H9 (cell line): ENCODE measurements at regions not wholly inside any gene's neighbourhood (a gene's known extent, or its start where the extent isn't known, plus 50 kb on each side); places are given as distances from the start of the nearest gene placed in this dataset.

Experiments
- DNase-seq: peaks from one replicate; pipeline ENCODE4 v3.0.0-alpha.2; 2017
- H2AFZ ChIP-seq: one replicate; pipeline ENCODE4 v1.6.1; 2013; ENCODE audit warnings: mild to moderate bottlenecking, low read length, control low read depth, moderate library complexity
- H2AK5ac ChIP-seq: 2 replicates; pipeline ENCODE4 v1.6.1; 2013; ENCODE audit warnings: low read length, control low read depth, mixed read lengths; ENCODE audit not compliant: insufficient read length
- H2BK120ac ChIP-seq: one replicate; pipeline ENCODE4 v1.6.1; 2013; ENCODE audit warnings: low read depth, mild to moderate bottlenecking, low read length, control low read depth, inconsistent platforms; ENCODE audit not compliant: poor library complexity, severe bottlenecking
- H2BK12ac ChIP-seq: 2 replicates; pipeline ENCODE4 v1.6.1; 2013; ENCODE audit warnings: low read length, control low read depth, mixed read lengths, low read depth; ENCODE audit not compliant: insufficient read length
- H2BK15ac ChIP-seq: 2 replicates; pipeline ENCODE4 v1.6.1; 2013; ENCODE audit warnings: low read depth, low read length, control low read depth
- H2BK20ac ChIP-seq: one replicate; pipeline ENCODE4 v1.6.1; 2013; ENCODE audit warnings: low read depth, mild to moderate bottlenecking, low read length, control low read depth, inconsistent platforms; ENCODE audit not compliant: poor library complexity, severe bottlenecking
- H2BK5ac ChIP-seq: 2 replicates; pipeline ENCODE4 v1.6.1; 2013; ENCODE audit warnings: low read length, control low read depth, mixed read lengths; ENCODE audit not compliant: insufficient read length
- H3K14ac ChIP-seq: 2 replicates; pipeline ENCODE4 v1.6.1; 2013; ENCODE audit warnings: low read length, control low read depth; ENCODE audit not compliant: insufficient read depth
- H3K18ac ChIP-seq: 2 replicates; pipeline ENCODE4 v1.6.1; 2013; ENCODE audit warnings: low read depth, mild to moderate bottlenecking, mixed read lengths, low read length, control low read depth; ENCODE audit not compliant: insufficient read length
- H3K23ac ChIP-seq: 2 replicates; pipeline ENCODE4 v1.6.1; 2013; ENCODE audit warnings: low read length, control low read depth, mixed read lengths, low read depth; ENCODE audit not compliant: insufficient read length
- H3K23me2 ChIP-seq: 2 replicates; pipeline ENCODE4 v1.6.1; 2013; ENCODE audit warnings: low read depth, mild to moderate bottlenecking, mixed read lengths, low read length, control low read depth; ENCODE audit not compliant: insufficient read length, poor library complexity, severe bottlenecking
- H3K27ac ChIP-seq: 2 replicates; pipeline ENCODE4 v1.5.1; 2013; ENCODE audit warnings: low read length, control low read depth, mixed read lengths, low read depth; ENCODE audit not compliant: insufficient read length
- H3K27me3 ChIP-seq: 2 replicates; pipeline ENCODE4 v1.6.1; 2013; ENCODE audit warnings: low read length, control low read depth, inconsistent platforms; ENCODE audit not compliant: insufficient read depth
- H3K4ac ChIP-seq: 2 replicates; pipeline ENCODE4 v1.6.1; 2013; ENCODE audit warnings: low read depth, mild to moderate bottlenecking, control low read depth, inconsistent platforms, low read length, moderate library complexity
- H3K4me1 ChIP-seq: 2 replicates; pipeline ENCODE4 v1.6.1; 2013; ENCODE audit warnings: low read length, control low read depth, inconsistent platforms; ENCODE audit not compliant: insufficient read depth
- H3K4me2 ChIP-seq: 2 replicates; pipeline ENCODE4 v1.6.1; 2013; ENCODE audit warnings: low read length, control low read depth, mixed read lengths; ENCODE audit not compliant: insufficient read length, insufficient read depth
- H3K56ac ChIP-seq: 2 replicates; pipeline ENCODE4 v1.6.1; 2013; ENCODE audit warnings: low read depth, mild to moderate bottlenecking, mixed read lengths, low read length, control low read depth; ENCODE audit not compliant: insufficient read length
- H3K79me1 ChIP-seq: 2 replicates; pipeline ENCODE4 v1.6.1; 2013; ENCODE audit warnings: low read depth, mild to moderate bottlenecking, moderate library complexity, low read length, control low read depth, inconsistent platforms; ENCODE audit not compliant: insufficient read depth, poor library complexity, severe bottlenecking
- H3K79me2 ChIP-seq: 2 replicates; pipeline ENCODE4 v1.6.1; 2013; ENCODE audit warnings: low read length, control low read depth, inconsistent platforms; ENCODE audit not compliant: insufficient read depth
- H3K9ac ChIP-seq: 2 replicates; pipeline ENCODE4 v1.6.1; 2013; ENCODE audit warnings: low read length, control low read depth, mixed read lengths; ENCODE audit not compliant: insufficient read length; ENCODE audit errors: extremely low read depth
- H3K9me3 ChIP-seq: one replicate; pipeline ENCODE4 v1.6.1; 2013; ENCODE audit warnings: low read depth, low read length, inconsistent platforms; ENCODE audit not compliant: control insufficient read depth
- H3T11ph ChIP-seq: one replicate; pipeline ENCODE4 v1.6.1; 2013; ENCODE audit warnings: mild to moderate bottlenecking, low read length, control low read depth, inconsistent platforms
- H4K20me1 ChIP-seq: one replicate; pipeline ENCODE4 v1.6.1; 2013; ENCODE audit not compliant: control insufficient read depth, insufficient read length, insufficient read depth
- H4K5ac ChIP-seq: 2 replicates; pipeline ENCODE4 v1.6.1; 2013; ENCODE audit warnings: low read depth, mild to moderate bottlenecking, mixed read lengths, low read length, control low read depth; ENCODE audit not compliant: insufficient read length
- H4K8ac ChIP-seq: replicated peaks from 2 replicates; pipeline ENCODE4 v1.6.1; 2013; ENCODE audit warnings: low read length, control low read depth, mixed read lengths, low read depth; ENCODE audit not compliant: insufficient read length
- H4K91ac ChIP-seq: 2 replicates; pipeline ENCODE4 v1.6.1; 2013; ENCODE audit warnings: low read depth, mild to moderate bottlenecking, moderate library complexity, mixed read lengths, low read length, control low read depth; ENCODE audit not compliant: insufficient read length
- H3K27ac Mint-ChIP-seq, 3 experiments: 2 replicates in 2 of 3; 3 replicates in 1 of 3; pipeline ENCODE4 v1.8.0; 2020 to 2021; ENCODE audit warnings: mixed read lengths in 3 of 3, mild to moderate bottlenecking in 1 of 3, moderate library complexity in 1 of 3
- H3K27me3 Mint-ChIP-seq: 2 replicates; pipeline ENCODE4 v1.8.0; 2021; ENCODE audit warnings: low read depth, mild to moderate bottlenecking, moderate library complexity, mixed read lengths
- H3K36me3 Mint-ChIP-seq, 3 experiments: 2 replicates in 2 of 3; 3 replicates in 1 of 3; pipeline ENCODE4 v1.8.0; 2020 to 2021; ENCODE audit warnings: low read depth in 3 of 3, mixed read lengths in 3 of 3; ENCODE audit not compliant: insufficient read depth in 1 of 3
- H3K4me1 Mint-ChIP-seq, 2 experiments: 2 replicates each; pipeline ENCODE4 v1.8.0; 2020; ENCODE audit warnings: mixed read lengths in 2 of 2
- H3K4me3 Mint-ChIP-seq, 2 experiments: 2 replicates in 1 of 2; 3 replicates in 1 of 2; pipeline ENCODE4 v1.8.0; 2020 to 2021; ENCODE audit warnings: mild to moderate bottlenecking in 2 of 2, mixed read lengths in 2 of 2, moderate library complexity in 1 of 2
- H3K9me3 Mint-ChIP-seq, 2 experiments: 2 replicates in 1 of 2; 3 replicates in 1 of 2; pipeline ENCODE4 v1.8.0; 2020; ENCODE audit warnings: mild to moderate bottlenecking in 2 of 2, mixed read lengths in 2 of 2, moderate library complexity in 1 of 2
- WGBS: extraction: QIAGEN DNeasy Blood & Tissue Kit; methylation state at CpG from one replicate; pipeline ENCODE4 v1.1.7; 2013; ENCODE audit warnings: missing lambda C conversion rate, low lambda C conversion rate, mixed read lengths; ENCODE audit not compliant: insufficient read length; ENCODE audit errors: extremely low coverage; 5-methylcytosine and 5-hydroxymethylcytosine counted together
- TF ChIP-seq, protein P1 (sequence below): fragments of 200-600 bp; sonication (generic); conservative IDR thresholded peaks from 3 replicates; pipeline ENCODE4 v1.8.0; 2021; ENCODE audit warnings: antibody characterized with exemption, mild to moderate bottlenecking

GRCh38 chr12:67803278-67803993 lies 154.9 kb downstream of the DYRK2 start:
- H3K9me3 Mint-ChIP-seq, result no peaks in the 10 kb centered on the region
- H3K4ac ChIP-seq, result no peak overlapping the region
- H3K27me3 ChIP-seq, result no peaks in the 10 kb centered on the region
- H4K91ac ChIP-seq, result no peak overlapping the region
- WGBS, result no CpG with 5 or more reads among the region's 4 CpGs
- peaks cover 2% of the 10 kb centered on the region; the same call in 1 of the 2 replicates for H3K27me3 Mint-ChIP-seq
- no peaks in the 10 kb centered on the region for H3K79me1 ChIP-seq
- no peak overlapping the region for H2BK120ac ChIP-seq
- no peak overlapping the region for H3K23ac ChIP-seq
- H2BK20ac ChIP-seq, result no peak overlapping the region
- peak overlapping the region; percentile 36 for H2AK5ac ChIP-seq
- H3T11ph ChIP-seq, result no peak overlapping the region
- no peaks in the 10 kb centered on the region for H3K36me3 Mint-ChIP-seq
- H3K9ac ChIP-seq, result no peak overlapping the region
- H2BK5ac ChIP-seq, result no peak overlapping the region
- no peak overlapping the region for H3K27ac ChIP-seq
- no peaks in the 10 kb centered on the region for H3K9me3 ChIP-seq
- H4K5ac ChIP-seq, result no peak overlapping the region
- peaks cover 0 to 13% of the 10 kb centered on the region in 2 experiments; a peak in 3 of 4 replicates for H3K4me1 Mint-ChIP-seq
- no peaks in the 10 kb centered on the region for H3K23me2 ChIP-seq
- TF ChIP-seq, protein P1, sequence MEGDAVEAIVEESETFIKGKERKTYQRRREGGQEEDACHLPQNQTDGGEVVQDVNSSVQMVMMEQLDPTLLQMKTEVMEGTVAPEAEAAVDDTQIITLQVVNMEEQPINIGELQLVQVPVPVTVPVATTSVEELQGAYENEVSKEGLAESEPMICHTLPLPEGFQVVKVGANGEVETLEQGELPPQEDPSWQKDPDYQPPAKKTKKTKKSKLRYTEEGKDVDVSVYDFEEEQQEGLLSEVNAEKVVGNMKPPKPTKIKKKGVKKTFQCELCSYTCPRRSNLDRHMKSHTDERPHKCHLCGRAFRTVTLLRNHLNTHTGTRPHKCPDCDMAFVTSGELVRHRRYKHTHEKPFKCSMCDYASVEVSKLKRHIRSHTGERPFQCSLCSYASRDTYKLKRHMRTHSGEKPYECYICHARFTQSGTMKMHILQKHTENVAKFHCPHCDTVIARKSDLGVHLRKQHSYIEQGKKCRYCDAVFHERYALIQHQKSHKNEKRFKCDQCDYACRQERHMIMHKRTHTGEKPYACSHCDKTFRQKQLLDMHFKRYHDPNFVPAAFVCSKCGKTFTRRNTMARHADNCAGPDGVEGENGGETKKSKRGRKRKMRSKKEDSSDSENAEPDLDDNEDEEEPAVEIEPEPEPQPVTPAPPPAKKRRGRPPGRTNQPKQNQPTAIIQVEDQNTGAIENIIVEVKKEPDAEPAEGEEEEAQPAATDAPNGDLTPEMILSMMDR, result no peak
- no peak overlapping the region for H3K14ac ChIP-seq
- no peak overlapping the region for H4K8ac ChIP-seq
- peaks cover 5% of the 10 kb centered on the region; the same call in 1 of the 2 replicates for H3K4me1 ChIP-seq
- no peak overlapping the region for H3K56ac ChIP-seq
- no peak overlapping the region for H3K4me2 ChIP-seq
- H2AFZ ChIP-seq, result no peak overlapping the region
- no peak overlapping the region for H3K4me3 Mint-ChIP-seq
- H3K18ac ChIP-seq, result no peak overlapping the region
- no peak for DNase-seq
- H4K20me1 ChIP-seq, result no peaks in the 10 kb centered on the region
- no peak overlapping the region for H2BK12ac ChIP-seq
- H2BK15ac ChIP-seq, result no peak overlapping the region
- H3K27ac Mint-ChIP-seq, result no peak overlapping the region
- no peaks in the 10 kb centered on the region for H3K79me2 ChIP-seq
